OCI-LY7 (cell line): ENCODE measurements at regions not wholly inside any gene's neighbourhood (a gene's known extent, or its start where the extent isn't known, plus 50 kb on each side); places are given as distances from the start of the nearest gene placed in this dataset.

Experiments used
- EZH2phosphoT487 ChIP-seq: fragments of 200-600 bp; sonication (generic); IDR thresholded peaks from 2 replicates; pipeline ENCODE4 v1.6.1; 2018; ENCODE audit warnings: low read depth, borderline replicate concordance, mild to moderate bottlenecking, mixed run types, antibody characterized with exemption, low read length, moderate library complexity, mixed read lengths
- TF ChIP-seq, protein P1 (sequence below): fragments of 200-600 bp; sonication (generic); conservative IDR thresholded peaks from 2 replicates; pipeline ENCODE4 v1.5.1; 2014; ENCODE audit warnings: mild to moderate bottlenecking, antibody characterized with exemption, low read length, moderate library complexity, mixed read lengths

DNA sequence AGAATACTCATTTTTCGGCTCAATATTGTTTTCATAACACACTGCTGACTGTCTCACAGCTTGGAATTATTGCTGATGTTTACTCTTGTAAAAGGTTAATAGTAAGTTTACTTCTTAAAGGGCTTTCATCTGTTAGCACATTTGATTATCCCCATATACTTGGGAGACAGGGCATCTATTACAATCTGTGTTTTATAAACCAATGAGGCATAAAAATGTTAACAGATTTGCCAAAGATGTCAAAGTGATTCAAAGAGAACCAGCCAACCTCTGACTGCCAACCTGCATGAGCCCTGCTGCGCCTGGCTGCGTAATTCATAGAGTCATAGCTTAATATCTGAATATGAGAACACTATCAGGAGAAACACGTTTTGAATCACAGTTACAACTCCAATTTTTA lies 665.6 kb downstream of the TRIML1 start:
- no peak for TF ChIP-seq EZH2phosphoT487
- TF ChIP-seq, protein P1, sequence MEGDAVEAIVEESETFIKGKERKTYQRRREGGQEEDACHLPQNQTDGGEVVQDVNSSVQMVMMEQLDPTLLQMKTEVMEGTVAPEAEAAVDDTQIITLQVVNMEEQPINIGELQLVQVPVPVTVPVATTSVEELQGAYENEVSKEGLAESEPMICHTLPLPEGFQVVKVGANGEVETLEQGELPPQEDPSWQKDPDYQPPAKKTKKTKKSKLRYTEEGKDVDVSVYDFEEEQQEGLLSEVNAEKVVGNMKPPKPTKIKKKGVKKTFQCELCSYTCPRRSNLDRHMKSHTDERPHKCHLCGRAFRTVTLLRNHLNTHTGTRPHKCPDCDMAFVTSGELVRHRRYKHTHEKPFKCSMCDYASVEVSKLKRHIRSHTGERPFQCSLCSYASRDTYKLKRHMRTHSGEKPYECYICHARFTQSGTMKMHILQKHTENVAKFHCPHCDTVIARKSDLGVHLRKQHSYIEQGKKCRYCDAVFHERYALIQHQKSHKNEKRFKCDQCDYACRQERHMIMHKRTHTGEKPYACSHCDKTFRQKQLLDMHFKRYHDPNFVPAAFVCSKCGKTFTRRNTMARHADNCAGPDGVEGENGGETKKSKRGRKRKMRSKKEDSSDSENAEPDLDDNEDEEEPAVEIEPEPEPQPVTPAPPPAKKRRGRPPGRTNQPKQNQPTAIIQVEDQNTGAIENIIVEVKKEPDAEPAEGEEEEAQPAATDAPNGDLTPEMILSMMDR: no peak
